SU-DHL-6 (cell line): ENCODE measurements at regions not wholly inside any gene's neighbourhood (a gene's known extent, or its start where the extent isn't known, plus 50 kb on each side); places are given as distances from the start of the nearest gene placed in this dataset.

Experiments
- H2AFZ ChIP-seq: fragments of 200-600 bp; sonication (generic); 2 replicates; pipeline ENCODE4 v1.6.1; 2014; ENCODE audit warnings: low read depth, mild to moderate bottlenecking, moderate library complexity, mixed read lengths, antibody characterized with exemption, low read length; ENCODE audit not compliant: severe bottlenecking
- H3F3A ChIP-seq: fragments of 200-600 bp; shearing (Covaris generic); 2 replicates; pipeline ENCODE4 v1.6.0; 2016; ENCODE audit warnings: antibody characterized with exemption, mild to moderate bottlenecking; ENCODE audit not compliant: insufficient read depth
- H3K27ac ChIP-seq: fragments of 200-600 bp; sonication (generic); 2 replicates; pipeline ENCODE4 v1.5.1; 2016; ENCODE audit warnings: low read depth, mild to moderate bottlenecking, low read length, moderate library complexity, mixed read lengths
- H3K27me3 ChIP-seq: fragments of 200-600 bp; sonication (generic), shearing (Covaris generic); 2 replicates; pipeline ENCODE4 v1.6.0; 2014; ENCODE audit warnings: mild to moderate bottlenecking, low read length
- H3K36me3 ChIP-seq: fragments of 200-600 bp; sonication (generic); 2 replicates; pipeline ENCODE4 v1.6.1; 2014; ENCODE audit warnings: mild to moderate bottlenecking, low read length, mixed read lengths
- H3K4me2 ChIP-seq: fragments of 300-600, 200-600 bp; shearing (Covaris generic), sonication (generic); 2 replicates; pipeline ENCODE4 v1.6.0; 2014; ENCODE audit warnings: low read length, low read depth, mild to moderate bottlenecking; ENCODE audit not compliant: poor library complexity, severe bottlenecking
- H3K4me3 ChIP-seq: fragments of 200-600 bp; sonication (generic); 2 replicates; pipeline ENCODE4 v1.5.1; 2014; ENCODE audit warnings: antibody characterized with exemption, low read length, mild to moderate bottlenecking, mixed read lengths; ENCODE audit not compliant: insufficient read depth, poor library complexity, severe bottlenecking
- H3K79me2 ChIP-seq: fragments of 200-600 bp; sonication (generic); 2 replicates; pipeline ENCODE4 v1.6.1; 2014; ENCODE audit warnings: mild to moderate bottlenecking, low read length, moderate library complexity; ENCODE audit not compliant: insufficient read depth
- H3K9ac ChIP-seq: fragments of 200-600 bp; sonication (generic); 2 replicates; pipeline ENCODE4 v1.7.0; 2014; ENCODE audit warnings: mild to moderate bottlenecking, low read length
- H3K9me2 ChIP-seq: fragments of 200-600 bp; sonication (generic); replicated peaks from 2 replicates; pipeline ENCODE4 v1.6.1; 2014; ENCODE audit warnings: low read length; ENCODE audit not compliant: insufficient read depth
- H3K9me3 ChIP-seq: fragments of 200-600 bp; sonication (generic); 2 replicates; pipeline ENCODE4 v1.6.1; 2014; ENCODE audit warnings: low read length, mixed read lengths; ENCODE audit not compliant: insufficient read depth
- H4K20me1 ChIP-seq: fragments of 200-600 bp; sonication (generic); 2 replicates; pipeline ENCODE4 v1.6.1; 2014; ENCODE audit warnings: low read depth, mild to moderate bottlenecking, antibody characterized with exemption, low read length, moderate library complexity, mixed read lengths
- EZH2phosphoT487 ChIP-seq: fragments of 200-600 bp; sonication (generic), shearing (Covaris generic); conservative IDR thresholded peaks from 2 replicates; pipeline ENCODE4 v1.6.1; 2018; ENCODE audit warnings: mild to moderate bottlenecking, antibody characterized with exemption, low read length, moderate library complexity, mixed read lengths
- TF ChIP-seq, protein P1 (sequence below): fragments of 200-600 bp; sonication (generic); IDR thresholded peaks from one replicate; pipeline ENCODE4 v1.5.1; 2017; ENCODE audit warnings: antibody characterized with exemption, mild to moderate bottlenecking, low read length, moderate library complexity; ENCODE audit not compliant: insufficient read depth, poor library complexity, severe bottlenecking

- TF ChIP-seq, protein P1, sequence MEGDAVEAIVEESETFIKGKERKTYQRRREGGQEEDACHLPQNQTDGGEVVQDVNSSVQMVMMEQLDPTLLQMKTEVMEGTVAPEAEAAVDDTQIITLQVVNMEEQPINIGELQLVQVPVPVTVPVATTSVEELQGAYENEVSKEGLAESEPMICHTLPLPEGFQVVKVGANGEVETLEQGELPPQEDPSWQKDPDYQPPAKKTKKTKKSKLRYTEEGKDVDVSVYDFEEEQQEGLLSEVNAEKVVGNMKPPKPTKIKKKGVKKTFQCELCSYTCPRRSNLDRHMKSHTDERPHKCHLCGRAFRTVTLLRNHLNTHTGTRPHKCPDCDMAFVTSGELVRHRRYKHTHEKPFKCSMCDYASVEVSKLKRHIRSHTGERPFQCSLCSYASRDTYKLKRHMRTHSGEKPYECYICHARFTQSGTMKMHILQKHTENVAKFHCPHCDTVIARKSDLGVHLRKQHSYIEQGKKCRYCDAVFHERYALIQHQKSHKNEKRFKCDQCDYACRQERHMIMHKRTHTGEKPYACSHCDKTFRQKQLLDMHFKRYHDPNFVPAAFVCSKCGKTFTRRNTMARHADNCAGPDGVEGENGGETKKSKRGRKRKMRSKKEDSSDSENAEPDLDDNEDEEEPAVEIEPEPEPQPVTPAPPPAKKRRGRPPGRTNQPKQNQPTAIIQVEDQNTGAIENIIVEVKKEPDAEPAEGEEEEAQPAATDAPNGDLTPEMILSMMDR, result no peak
- TF ChIP-seq EZH2phosphoT487, result no peak
- no peaks in the 10 kb centered on the region for H3K36me3 ChIP-seq
These were observed 102.7 kb upstream of the NAP1L1 start for GRCh38 chr12:76187177-76187576.

GRCh38 chr12:76186131-76186906 is 101.8 kb upstream of the NAP1L1 start:
- Histone ChIP-seq H3K9me3 (no peaks in the 10 kb centered on the region), H2AFZ (no peak overlapping the region), H3K79me2 (no peaks in the 10 kb centered on the region), H3F3A (no peaks in the 10 kb centered on the region), H3K27ac (no peak overlapping the region), H3K9ac (no peak overlapping the region), H4K20me1 (no peaks in the 10 kb centered on the region), H3K4me3 (no peak overlapping the region), H3K27me3 (no peaks in the 10 kb centered on the region), H3K9me2 (no peaks in the 10 kb centered on the region), H3K36me3 (no peaks in the 10 kb centered on the region), H3K4me2 (no peak overlapping the region)
- TF ChIP-seq, protein P1, result no peak
- no peak for TF ChIP-seq EZH2phosphoT487

More at GRCh38 chr12:76187177-76187576, 102.7 kb upstream of the NAP1L1 start:
- H3K9me3 ChIP-seq, result no peaks in the 10 kb centered on the region
- no peaks in the 10 kb centered on the region for H3K9me2 ChIP-seq
- no peak overlapping the region for H3K27ac ChIP-seq
- no peak overlapping the region for H2AFZ ChIP-seq
- no peak overlapping the region for H3K4me2 ChIP-seq
- no peaks in the 10 kb centered on the region for H3F3A ChIP-seq
- no peak overlapping the region for H3K4me3 ChIP-seq
- H3K79me2 ChIP-seq, result no peaks in the 10 kb centered on the region
- no peak overlapping the region for H3K9ac ChIP-seq
- no peaks in the 10 kb centered on the region for H4K20me1 ChIP-seq
- H3K27me3 ChIP-seq, result no peaks in the 10 kb centered on the region

GRCh38 chr12:76183459-76184186 is 99.1 kb upstream of the NAP1L1 start:
- H3K9me2 ChIP-seq, result no peaks in the 10 kb centered on the region
- no peak for TF ChIP-seq EZH2phosphoT487
- TF ChIP-seq, protein P1, result no peak
- H3K27ac ChIP-seq, result no peak overlapping the region
- no peak overlapping the region for H3K4me3 ChIP-seq
- no peaks in the 10 kb centered on the region for H3K36me3 ChIP-seq
- no peak overlapping the region for H2AFZ ChIP-seq
- H3K79me2 ChIP-seq, result no peaks in the 10 kb centered on the region
- H3K4me2 ChIP-seq, result no peak overlapping the region
- H3K9me3 ChIP-seq, result no peaks in the 10 kb centered on the region
- H3K27me3 ChIP-seq, result no peaks in the 10 kb centered on the region
- H3K9ac ChIP-seq, result no peak overlapping the region
- no peaks in the 10 kb centered on the region for H3F3A ChIP-seq
- no peaks in the 10 kb centered on the region for H4K20me1 ChIP-seq
